H1 (cell line): ENCODE measurements at regions not wholly inside any gene's neighbourhood (a gene's known extent, or its start where the extent isn't known, plus 50 kb on each side); places are given as distances from the start of the nearest gene placed in this dataset.

Experiments used
- CTCF ChIA-PET: fragments of 300-600 bp; sonication (Branson Sonifier 250); formaldehyde crosslinking; loops from one replicate; lab custom pipeline; 2021; ENCODE audit not compliant: partially characterized antibody; lab: Charles Lee
- POLR2A ChIA-PET: fragments of 300-600 bp; sonication (Branson Sonifier 250); formaldehyde crosslinking; loops from one replicate; lab custom pipeline; 2021; ENCODE audit warnings: inconsistent platforms; ENCODE audit not compliant: partially characterized antibody; lab: Charles Lee
- DNase-seq, 2 experiments: peaks; one replicate each; pipeline versions ENCODE4 v3.0.0 to v3.0.0-alpha.2; 2010 to 2022; ENCODE audit warnings: low spot score in 2 of 2, low read depth in 1 of 2, mixed read lengths in 1 of 2
- FAIRE-seq: peaks from 2 replicates; lab custom pipeline; 2011; peaks lifted over from hg19 to GRCh38; lab: Jason Lieb, UNC
- H2AFZ ChIP-seq: 2 replicates; pipeline ENCODE4 v1.8.1; 2012; ENCODE audit warnings: low read length, inconsistent platforms
- H2AK5ac ChIP-seq: 2 replicates; pipeline ENCODE4 v1.6.1; 2013; ENCODE audit warnings: low read depth, low read length
- H2BK120ac ChIP-seq: replicated peaks from 2 replicates; pipeline ENCODE3; 2013; ENCODE audit warnings: low read depth, low read length, inconsistent platforms
- H2BK12ac ChIP-seq: 2 replicates; pipeline ENCODE4 v1.6.1; 2013; ENCODE audit warnings: low read depth, low read length
- H2BK15ac ChIP-seq: 2 replicates; pipeline ENCODE4 v1.6.1; 2013; ENCODE audit warnings: low read length
- H2BK20ac ChIP-seq: 2 replicates; pipeline ENCODE4 v1.6.1; 2013; ENCODE audit warnings: low read length
- H2BK5ac ChIP-seq: 2 replicates; pipeline ENCODE4 v1.6.1; 2013; ENCODE audit warnings: low read depth, low read length
- H3K14ac ChIP-seq: 2 replicates; pipeline ENCODE4 v1.6.1; 2013; ENCODE audit warnings: inconsistent platforms; ENCODE audit not compliant: insufficient read length
- H3K18ac ChIP-seq: 2 replicates; pipeline ENCODE4 v1.6.1; 2013; ENCODE audit warnings: low read length; ENCODE audit errors: extremely low read depth
- H3K23ac ChIP-seq: 2 replicates; pipeline ENCODE4 v1.6.1; 2013; ENCODE audit warnings: inconsistent platforms; ENCODE audit not compliant: insufficient read length
- H3K23me2 ChIP-seq: 2 replicates; pipeline ENCODE4 v1.6.1; 2013; ENCODE audit warnings: low read depth, low read length
- H3K27ac ChIP-seq: 2 replicates; pipeline ENCODE4 v1.6.1; 2011; ENCODE audit warnings: low read depth, low read length, inconsistent platforms
- H3K27me3 ChIP-seq, 4 experiments: replicated peaks in 1 of 4; 1 replicate in 1 of 4; 2 replicates in 3 of 4; pipeline versions ENCODE4 v1.6.1 to v1.8.1; 2011 to 2013; ENCODE audit warnings: low read length in 3 of 4, mild to moderate bottlenecking in 3 of 4, inconsistent platforms in 2 of 4, mixed read lengths in 2 of 4, moderate library complexity in 1 of 4; ENCODE audit not compliant: control insufficient read depth in 3 of 4, insufficient read depth in 3 of 4; ENCODE audit errors: extremely low read depth in 1 of 4
- H3K36me3 ChIP-seq, 4 experiments: 2 replicates each; pipeline versions ENCODE4 v1.6.1 to v1.8.1; 2011 to 2013; ENCODE audit warnings: mild to moderate bottlenecking in 4 of 4, low read length in 3 of 4, moderate library complexity in 2 of 4, control low read depth in 1 of 4, inconsistent platforms in 1 of 4; ENCODE audit not compliant: insufficient read depth in 4 of 4, control insufficient read depth in 2 of 4
- H3K4ac ChIP-seq: replicated peaks from 2 replicates; pipeline ENCODE3; 2013; ENCODE audit warnings: low read length, low read depth, mixed read lengths, inconsistent platforms; ENCODE audit not compliant: insufficient read length
- H3K4me1 ChIP-seq, 4 experiments: replicated peaks in 1 of 4; 1 replicate in 1 of 4; 2 replicates in 3 of 4; pipeline versions ENCODE4 v1.6.1 to v1.8.1; 2011 to 2013; ENCODE audit warnings: low read length in 3 of 4, inconsistent platforms in 2 of 4, mixed read lengths in 1 of 4; ENCODE audit not compliant: insufficient read depth in 4 of 4, control insufficient read depth in 3 of 4
- H3K4me2 ChIP-seq, 2 experiments: 2 replicates each; pipeline versions ENCODE4 v1.6.1 to v1.8.1; 2011 to 2013; ENCODE audit warnings: low read depth in 2 of 2, low read length in 2 of 2, control low read depth in 1 of 2, inconsistent platforms in 1 of 2, mild to moderate bottlenecking in 1 of 2; ENCODE audit not compliant: insufficient read depth in 1 of 2
- H3K4me3 ChIP-seq, 4 experiments: fragments of 200-600, 300-600 bp in 1 of 4; sonication (generic), shearing (Covaris generic), sonication (Bioruptor Twin) in 1 of 4; 2 replicates each; pipeline versions ENCODE4 v1.5.1 to v1.8.1; 2011 to 2016; ENCODE audit warnings: low read length in 4 of 4, low read depth in 3 of 4, control low read depth in 2 of 4, inconsistent platforms in 2 of 4, mild to moderate bottlenecking in 2 of 4, mixed read lengths in 1 of 4, moderate library complexity in 1 of 4; ENCODE audit not compliant: insufficient read depth in 2 of 4; ENCODE audit errors: extremely low read depth in 1 of 4
- H3K56ac ChIP-seq: replicated peaks from 2 replicates; pipeline ENCODE3; 2013; ENCODE audit warnings: low read depth, mild to moderate bottlenecking, mixed read lengths, low read length, inconsistent platforms; ENCODE audit not compliant: insufficient read length
- H3K79me1 ChIP-seq: 2 replicates; pipeline ENCODE4 v1.6.1; 2013; ENCODE audit warnings: low read depth, low read length, control low read depth
- H3K79me2 ChIP-seq, 2 experiments: 2 replicates each; pipeline versions ENCODE4 v1.6.1 to v1.8.1; 2012 to 2013; ENCODE audit warnings: low read length in 2 of 2, mild to moderate bottlenecking in 2 of 2, inconsistent platforms in 1 of 2; ENCODE audit not compliant: insufficient read depth in 2 of 2, control insufficient read depth in 1 of 2
- H3K9ac ChIP-seq, 4 experiments: replicated peaks in 1 of 4; 1 replicate in 1 of 4; 2 replicates in 3 of 4; pipeline versions ENCODE4 v1.6.1 to v1.8.1; 2011 to 2013; ENCODE audit warnings: low read depth in 3 of 4, low read length in 3 of 4, control low read depth in 2 of 4, mild to moderate bottlenecking in 2 of 4, moderate library complexity in 2 of 4, inconsistent platforms in 1 of 4; ENCODE audit errors: extremely low read depth in 1 of 4
- H3K9me3 ChIP-seq, 2 experiments: 2 replicates each; pipeline versions ENCODE4 v1.6.1 to v1.8.1; 2012 to 2013; ENCODE audit warnings: mild to moderate bottlenecking in 2 of 2, moderate library complexity in 2 of 2, control low read depth in 1 of 2, inconsistent platforms in 1 of 2, low read depth in 1 of 2, low read length in 1 of 2, mixed read lengths in 1 of 2; ENCODE audit not compliant: insufficient read depth in 2 of 2
- H4K20me1 ChIP-seq, 2 experiments: replicated peaks in 1 of 2; 2 replicates each; pipeline versions ENCODE3 to v1.8.1; 2011 to 2013; ENCODE audit warnings: inconsistent platforms in 2 of 2, low read length in 2 of 2, mild to moderate bottlenecking in 1 of 2; ENCODE audit not compliant: insufficient read depth in 2 of 2, control insufficient read depth in 1 of 2
- H4K5ac ChIP-seq: 2 replicates; pipeline ENCODE4 v1.6.1; 2013; ENCODE audit warnings: low read length, low read depth, mixed read lengths, inconsistent platforms; ENCODE audit not compliant: insufficient read length
- H4K8ac ChIP-seq: 2 replicates; pipeline ENCODE4 v1.8.0; 2013; ENCODE audit warnings: mild to moderate bottlenecking, moderate library complexity, low read length, inconsistent platforms; ENCODE audit not compliant: insufficient read depth; ENCODE audit errors: extremely low read depth
- H4K91ac ChIP-seq: replicated peaks from 2 replicates; pipeline ENCODE3; 2013; ENCODE audit warnings: low read length, mixed read lengths, inconsistent platforms; ENCODE audit not compliant: insufficient read length
- CTCF ChIP-seq, 3 experiments: IDR thresholded peaks; 1 replicate in 2 of 3; 2 replicates in 1 of 3; pipeline versions ENCODE4 v1.5.1 to v1.6.1; 2011; ENCODE audit warnings: low read length in 3 of 3, mild to moderate bottlenecking in 3 of 3, inconsistent platforms in 2 of 3, low read depth in 1 of 3, moderate library complexity in 1 of 3; ENCODE audit not compliant: insufficient read depth in 1 of 3; ENCODE audit errors: control extremely low read depth in 1 of 3
- RAD21 ChIP-seq, 2 experiments: IDR thresholded peaks in 1 of 2; conservative IDR thresholded peaks in 1 of 2; 2 replicates each; pipeline ENCODE4 v1.6.1; 2011; ENCODE audit warnings: low read depth in 2 of 2, low read length in 2 of 2, improper control_type of control experiment in 1 of 2, inconsistent platforms in 1 of 2, mild to moderate bottlenecking in 1 of 2, moderate library complexity in 1 of 2
- WGBS, 2 experiments: shearing (Covaris generic) in 1 of 2; methylation state at CpG; one replicate each; pipeline versions ENCODE4 v1.1.6 to v1.1.7; 2013 to 2015; ENCODE audit warnings: low lambda C conversion rate in 2 of 2, mixed read lengths in 2 of 2, inconsistent platforms in 1 of 2, low coverage in 1 of 2, missing lambda C conversion rate in 1 of 2; ENCODE audit not compliant: insufficient replicate concordance in 2 of 2, insufficient coverage in 1 of 2, insufficient read length in 1 of 2; ENCODE audit errors: extremely low coverage in 1 of 2, missing lambda C conversion rate in 1 of 2; 5-methylcytosine and 5-hydroxymethylcytosine counted together

GRCh38 chr14:28196878-28197277 is 569.7 kb upstream of the FOXG1 start:
- WGBS, 2 experiments, result 100% methylated on average over 3 of the region's 4 CpGs; no CpG with 5 or more reads in 1 of the 2 experiments
- no peaks in the 10 kb centered on the region for H3K36me3 ChIP-seq
- H3K9me3 ChIP-seq, result no peaks in the 10 kb centered on the region
- no peaks in the 10 kb centered on the region for H3K4me1 ChIP-seq
- H3K4ac ChIP-seq, result no peak overlapping the region
- no peak overlapping the region for H3K4me2 ChIP-seq
- H3K79me1 ChIP-seq, result no peaks in the 10 kb centered on the region
- ChIA-PET POLR2A (no interaction called here), CTCF (no interaction called here)
- no peak overlapping the region for H4K91ac ChIP-seq
- no peak overlapping the region for H4K5ac ChIP-seq
- no peak overlapping the region for H3K18ac ChIP-seq
- no peak overlapping the region for H2BK5ac ChIP-seq
- H3K14ac ChIP-seq, result no peak overlapping the region
- FAIRE-seq (no peak), DNase-seq (no peak)
- H2BK15ac ChIP-seq, result no peak overlapping the region
- H2AFZ ChIP-seq, result no peak overlapping the region
- H3K9ac ChIP-seq, result no peak overlapping the region
- H3K4me3 ChIP-seq, result no peak overlapping the region
- no peak for TF ChIP-seq RAD21 (IDR thresholded peaks at IDR 0.05 in 1 of 2, conservative IDR thresholded peaks at IDR 0.05 in 1 of 2; ENCODE audit: low read depth in 2 of 2, low read length in 2 of 2)
- TF ChIP-seq CTCF (IDR thresholded peaks at IDR 0.05; ENCODE audit: control extremely low read depth in 1 of 3, insufficient read depth in 1 of 3, low read depth in 1 of 3, low read length in 3 of 3), result no peak
- H2BK120ac ChIP-seq, result no peak overlapping the region
- H3K23me2 ChIP-seq, result no peaks in the 10 kb centered on the region
- no peaks in the 10 kb centered on the region for H3K27me3 ChIP-seq
- H2BK12ac ChIP-seq, result no peak overlapping the region
- H2AK5ac ChIP-seq, result no peak overlapping the region
- no peak overlapping the region for H3K27ac ChIP-seq
- no peak overlapping the region for H4K8ac ChIP-seq
- no peak overlapping the region for H3K56ac ChIP-seq
- no peak overlapping the region for H3K23ac ChIP-seq
- no peak overlapping the region for H2BK20ac ChIP-seq
- no peaks in the 10 kb centered on the region for H4K20me1 ChIP-seq
- H3K79me2 ChIP-seq, result no peaks in the 10 kb centered on the region
